ENCODE measurements at regions not wholly inside any gene's neighbourhood (a gene's known extent, or its start where the extent isn't known, plus 50 kb on each side); places are given as distances from the start of the nearest gene placed in this dataset.
A peak's percentile ranks its signal among the peaks of the same experiment; 100 is the strongest.

DNA sequence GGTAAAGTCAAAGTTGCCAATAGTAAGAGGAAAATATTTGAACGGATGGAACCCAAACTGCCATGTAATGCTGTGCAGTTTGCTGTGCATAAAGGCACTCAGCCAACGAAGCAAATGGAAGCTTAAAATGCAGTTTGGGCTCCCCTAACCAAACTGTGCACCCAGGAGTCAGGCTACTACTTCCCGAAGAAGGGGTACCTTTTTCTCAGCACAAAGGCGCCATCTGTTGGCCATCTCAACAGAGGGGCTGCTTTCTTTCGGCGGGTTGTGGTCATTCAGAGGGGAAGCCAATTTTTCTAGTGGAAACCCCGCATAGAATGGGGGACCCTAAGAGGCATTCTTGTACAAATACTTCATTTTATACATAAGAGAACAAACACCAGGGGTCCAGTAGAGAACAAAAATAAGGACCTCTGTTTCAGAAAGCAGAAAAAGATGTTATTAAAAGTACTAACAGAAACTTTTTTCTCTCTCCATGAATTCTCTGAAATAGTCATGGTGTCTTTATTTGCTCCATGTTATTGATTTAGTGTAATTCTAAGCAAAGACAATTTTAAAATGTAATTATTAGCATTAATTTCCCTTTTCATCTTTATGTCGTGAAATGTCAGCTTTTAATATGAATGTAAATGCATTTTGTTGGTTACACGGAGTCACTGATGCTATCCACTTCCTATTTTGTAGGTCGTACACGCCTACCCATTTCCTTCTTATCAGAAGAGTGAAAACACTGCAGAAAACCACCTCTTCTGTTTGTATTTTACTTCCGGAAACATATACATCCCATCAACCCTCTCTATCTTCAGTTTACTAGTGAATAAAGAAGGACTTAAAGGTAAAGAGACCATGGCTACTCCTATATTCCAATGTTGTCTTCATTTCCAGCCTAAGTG, 453.3 kb downstream of the KCNJ2 start:
- TF ChIP-seq POLR2A (IDR thresholded peaks at IDR 0.05), result no peak
- TF ChIP-seq POLR2AphosphoS5 (IDR thresholded peaks at IDR 0.05), result no peak
- peak in 1 of 7 experiments; percentile 14 for TF ChIP-seq CTCF (IDR thresholded peaks at IDR 0.05)

Measured in stomach (tissue), 4 donors.